ENCODE measurements at regions not wholly inside any gene's neighbourhood (a gene's known extent, or its start where the extent isn't known, plus 50 kb on each side); places are given as distances from the start of the nearest gene placed in this dataset.

DNA sequence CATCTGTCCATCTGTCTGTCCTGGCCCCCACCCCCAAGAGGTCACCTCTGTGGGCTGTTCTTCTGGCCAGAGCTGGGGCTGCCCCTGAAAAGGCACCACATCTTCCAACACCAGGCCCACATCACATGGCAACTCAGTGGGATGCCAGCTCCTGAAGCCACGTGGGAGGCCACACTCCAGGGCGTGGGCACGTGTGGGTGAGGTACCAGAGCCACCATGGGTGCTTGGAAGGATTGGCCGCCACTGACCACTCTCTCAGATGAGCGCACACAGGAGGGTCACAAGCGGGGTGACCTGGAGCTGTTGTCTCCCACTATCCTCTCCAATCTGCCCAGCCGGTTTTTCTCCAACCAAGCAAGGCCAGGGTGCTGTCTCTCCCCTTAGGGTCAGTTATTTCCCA lies 197.9 kb downstream of the TFCP2L1 start:
- ChIA-PET POLR2A (no interaction called here), CTCF (interaction anchor here (1.0 to 1.8 kb wide), 2 partner anchors 10 to 11 kb away, joined by 3 to 8 read pairs; no protein-coding TSS in a partner anchor)
- Mint-ChIP-seq H3K9me3 (ENCODE audit: insufficient read depth) (no peaks in the 10 kb centered on the region), H3K27ac (peak overlapping the region; percentile 2), H3K4me3 (no peak overlapping the region), H3K27me3 (peaks cover 8% of the 10 kb centered on the region), H3K4me1 (no peaks in the 10 kb centered on the region)
- H3K4me1 ChIP-seq (ENCODE audit: control insufficient read depth in 2 of 2, insufficient read depth in 2 of 2, low read length in 2 of 2) = no peaks in the 10 kb centered on the region
- H3K27ac ChIP-seq (ENCODE audit: low read length in 2 of 2) = no peak overlapping the region
- no peak overlapping the region for H2AFZ ChIP-seq (ENCODE audit: insufficient read depth, low read depth, low read length, poor library complexity, severe bottlenecking)
- H3K4me3 ChIP-seq (ENCODE audit: control extremely low read depth in 1 of 5, extremely low read depth in 1 of 5, insufficient read depth in 1 of 5, low read depth in 2 of 5, low read length in 4 of 5) = no peak overlapping the region
- no peak overlapping the region for H3K9ac ChIP-seq (ENCODE audit: low read length)
- DNase-seq (no peak), ATAC-seq (ENCODE audit: low read depth) (no peak)
- H3K36me3 ChIP-seq (replicated peaks in 1 of 2; ENCODE audit: control extremely low read depth in 1 of 2, control insufficient read depth in 1 of 2, extremely low read depth in 1 of 2, insufficient read depth in 2 of 2, low read length in 1 of 2) = no peaks in the 10 kb centered on the region
- WGBS (ENCODE audit: insufficient coverage) = 98% methylated on average over 6 of the region's 7 CpGs
- peaks cover 0 to under 1% (median 0%) of the 10 kb centered on the region in 3 donors for H3K9me3 ChIP-seq (ENCODE audit: control extremely low read depth in 1 of 3, control insufficient read depth in 2 of 3, insufficient read depth in 1 of 3, low read length in 2 of 3)
- H3K27me3 ChIP-seq (replicated peaks in 1 of 4; ENCODE audit: control extremely low read depth in 1 of 4, control insufficient read depth in 3 of 4, insufficient read depth in 4 of 4, low read length in 3 of 4) = no peaks in the 10 kb centered on the region
- no peaks in the 10 kb centered on the region for H3K79me2 ChIP-seq (ENCODE audit: control insufficient read depth, insufficient read depth, low read length)
- H4K20me1 ChIP-seq (ENCODE audit: control insufficient read depth, insufficient read depth, low read length, poor library complexity, severe bottlenecking) = no peaks in the 10 kb centered on the region
- TF ChIP-seq, protein P1, sequence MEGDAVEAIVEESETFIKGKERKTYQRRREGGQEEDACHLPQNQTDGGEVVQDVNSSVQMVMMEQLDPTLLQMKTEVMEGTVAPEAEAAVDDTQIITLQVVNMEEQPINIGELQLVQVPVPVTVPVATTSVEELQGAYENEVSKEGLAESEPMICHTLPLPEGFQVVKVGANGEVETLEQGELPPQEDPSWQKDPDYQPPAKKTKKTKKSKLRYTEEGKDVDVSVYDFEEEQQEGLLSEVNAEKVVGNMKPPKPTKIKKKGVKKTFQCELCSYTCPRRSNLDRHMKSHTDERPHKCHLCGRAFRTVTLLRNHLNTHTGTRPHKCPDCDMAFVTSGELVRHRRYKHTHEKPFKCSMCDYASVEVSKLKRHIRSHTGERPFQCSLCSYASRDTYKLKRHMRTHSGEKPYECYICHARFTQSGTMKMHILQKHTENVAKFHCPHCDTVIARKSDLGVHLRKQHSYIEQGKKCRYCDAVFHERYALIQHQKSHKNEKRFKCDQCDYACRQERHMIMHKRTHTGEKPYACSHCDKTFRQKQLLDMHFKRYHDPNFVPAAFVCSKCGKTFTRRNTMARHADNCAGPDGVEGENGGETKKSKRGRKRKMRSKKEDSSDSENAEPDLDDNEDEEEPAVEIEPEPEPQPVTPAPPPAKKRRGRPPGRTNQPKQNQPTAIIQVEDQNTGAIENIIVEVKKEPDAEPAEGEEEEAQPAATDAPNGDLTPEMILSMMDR (IDR thresholded peaks at IDR 0.05) = no peak
- TF ChIP-seq EZH2 (IDR thresholded peaks at IDR 0.05; ENCODE audit: borderline replicate concordance, insufficient read depth, low read depth, low read length, poor library complexity, severe bottlenecking) = no peak
- intact Hi-C loops (cut with micrococcal nuclease) = no loop called here
- H3K4me2 ChIP-seq (replicated peaks; ENCODE audit: low read depth, low read length, poor library complexity, severe bottlenecking) = no peak overlapping the region

DNA sequence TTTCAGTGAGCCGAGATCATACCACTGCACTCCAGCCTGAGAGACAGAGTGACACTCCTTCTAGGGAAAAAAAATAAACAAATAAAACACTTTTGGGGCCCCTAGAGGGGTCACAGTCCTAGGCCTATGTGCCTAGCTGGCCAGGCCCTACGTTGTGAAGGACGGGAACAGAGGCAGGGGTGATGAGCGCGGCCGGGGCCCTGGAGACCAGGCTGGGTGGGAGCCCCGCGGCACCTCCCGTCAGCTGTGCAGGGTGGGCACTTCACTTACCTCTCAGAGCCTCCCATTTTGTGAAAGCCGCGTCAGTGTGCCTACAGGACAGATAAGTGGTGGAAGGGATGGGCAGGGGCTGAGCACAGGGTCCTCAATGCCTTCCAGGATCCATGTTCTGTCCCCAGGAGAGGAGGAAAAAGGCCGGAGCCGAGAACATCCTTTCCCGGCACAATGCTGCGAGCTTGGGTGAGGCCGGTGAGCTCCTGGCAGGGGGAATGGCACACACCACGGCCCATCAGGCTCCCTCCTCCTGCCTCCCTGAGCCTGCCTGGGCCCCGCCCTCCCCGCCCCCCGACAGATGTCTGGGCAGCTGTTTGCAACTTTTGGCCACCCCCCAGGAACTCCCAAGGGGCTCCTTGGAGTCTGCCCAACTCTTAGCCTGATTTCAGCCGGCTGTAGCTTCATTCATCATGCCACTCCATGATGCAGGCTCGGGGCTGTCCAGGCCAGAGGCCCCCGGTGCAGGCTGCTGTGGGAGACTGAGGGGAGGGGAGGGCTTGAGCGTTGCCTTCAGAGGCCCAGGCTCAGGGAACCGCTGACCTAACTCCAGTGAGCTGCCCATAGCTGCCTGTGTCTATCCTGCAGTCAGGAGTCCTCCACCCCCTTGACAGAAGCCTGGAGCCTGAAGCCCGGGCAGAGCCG lies 196.5 kb downstream of the TFCP2L1 start:
- Mint-ChIP-seq H3K27me3 (peaks cover 4% of the 10 kb centered on the region), H3K9me3 (ENCODE audit: insufficient read depth) (no peaks in the 10 kb centered on the region), H3K4me1 (no peaks in the 10 kb centered on the region), H3K4me3 (no peak overlapping the region), H3K27ac (no peak overlapping the region)
- Histone ChIP-seq H3K4me3 (ENCODE audit: control extremely low read depth in 1 of 5, extremely low read depth in 1 of 5, insufficient read depth in 1 of 5, low read depth in 2 of 5, low read length in 4 of 5) (no peak overlapping the region), H3K9ac (ENCODE audit: low read length) (no peak overlapping the region), H3K4me2 (replicated peaks; ENCODE audit: low read depth, low read length, poor library complexity, severe bottlenecking) (no peak overlapping the region), H3K36me3 (replicated peaks in 1 of 2; ENCODE audit: control extremely low read depth in 1 of 2, control insufficient read depth in 1 of 2, extremely low read depth in 1 of 2, insufficient read depth in 2 of 2, low read length in 1 of 2) (no peaks in the 10 kb centered on the region), H3K27me3 (replicated peaks in 1 of 4; ENCODE audit: control extremely low read depth in 1 of 4, control insufficient read depth in 3 of 4, insufficient read depth in 4 of 4, low read length in 3 of 4) (no peaks in the 10 kb centered on the region), H3K4me1 (ENCODE audit: control insufficient read depth in 2 of 2, insufficient read depth in 2 of 2, low read length in 2 of 2) (no peaks in the 10 kb centered on the region), H4K20me1 (ENCODE audit: control insufficient read depth, insufficient read depth, low read length, poor library complexity, severe bottlenecking) (no peaks in the 10 kb centered on the region), H3K79me2 (ENCODE audit: control insufficient read depth, insufficient read depth, low read length) (no peaks in the 10 kb centered on the region), H2AFZ (ENCODE audit: insufficient read depth, low read depth, low read length, poor library complexity, severe bottlenecking) (no peak overlapping the region), H3K9me3 (ENCODE audit: control extremely low read depth in 1 of 3, control insufficient read depth in 2 of 3, insufficient read depth in 1 of 3, low read length in 2 of 3) (peaks cover 0 to 5% (median 0%) of the 10 kb centered on the region in 3 donors), H3K27ac (ENCODE audit: low read length in 2 of 2) (no peak overlapping the region)
- no peak for DNase-seq
- POLR2A ChIA-PET = no interaction called here
- TF ChIP-seq, protein P1 (IDR thresholded peaks at IDR 0.05) = no peak
- no peak for TF ChIP-seq EZH2 (IDR thresholded peaks at IDR 0.05; ENCODE audit: borderline replicate concordance, insufficient read depth, low read depth, low read length, poor library complexity, severe bottlenecking)
- CTCF ChIA-PET = interaction anchor here (1.0 to 1.1 kb wide), 2 partner anchors 10 to 11 kb away, joined by 3 read pairs; no protein-coding TSS in a partner anchor
- intact Hi-C loops (cut with micrococcal nuclease) = no loop called here
- 86% methylated on average over 18 of the region's 27 CpGs for WGBS (ENCODE audit: insufficient coverage)
- ATAC-seq (ENCODE audit: low read depth) = no peak

Measured in B cell (primary cell).